Stimulated activated naive CD8-positive, alpha-beta T cell treated with anti-CD3 and anti-CD28 coated beads, Interleukin-15, amount 100 ng/mL, for 72 hours (primary cell): ENCODE measurements at regions not wholly inside any gene's neighbourhood (a gene's known extent, or its start where the extent isn't known, plus 50 kb on each side); places are given as distances from the start of the nearest gene placed in this dataset.

Experiments used
- ATAC-seq: fragments of 150-1000 bp; cut with Tn5 transposase; 2 replicates; pipeline ENCODE4 v1.10.0; 2021; ENCODE audit warnings: mild to moderate bottlenecking, moderate library complexity
- DNase-seq, 2 donors: peaks; one replicate each; pipeline ENCODE4 v3.0.0; 2021 to 2022
- H3K27ac Mint-ChIP-seq, 2 donors: one replicate each; pipeline ENCODE4 v1.8.0; 2022; ENCODE audit warnings: mild to moderate bottlenecking in 2 of 2, mixed read lengths in 2 of 2, moderate library complexity in 2 of 2
- H3K27me3 Mint-ChIP-seq: one replicate; pipeline ENCODE4 v1.8.0; 2022; ENCODE audit warnings: mixed read lengths
- H3K4me1 Mint-ChIP-seq: one replicate; pipeline ENCODE4 v1.8.0; 2022; ENCODE audit warnings: mild to moderate bottlenecking, mixed read lengths
- H3K4me3 Mint-ChIP-seq, 2 donors: one replicate each; pipeline ENCODE4 v1.8.0; 2022; ENCODE audit warnings: mild to moderate bottlenecking in 2 of 2, mixed read lengths in 2 of 2, moderate library complexity in 1 of 2
- H3K9me3 Mint-ChIP-seq, 2 donors: one replicate each; pipeline ENCODE4 v1.8.0; 2022; ENCODE audit warnings: mixed read lengths in 2 of 2

- Mint-ChIP-seq H3K27me3 (peaks cover 36% of the 10 kb centered on the region), H3K4me1 (no peaks in the 10 kb centered on the region), H3K4me3 (no peak overlapping the region), H3K27ac (no peak overlapping the region), H3K9me3 (peaks cover 0 to 6% of the 10 kb centered on the region in 2 donors)
- DNase-seq (no peak), ATAC-seq (no peak)
Measured at GRCh38 chr11:45538939-45539338, 126.5 kb downstream of the CHST1 start.

- Mint-ChIP-seq H3K4me1 (no peaks in the 10 kb centered on the region), H3K4me3 (no peak overlapping the region), H3K27me3 (peaks cover 36% of the 10 kb centered on the region), H3K27ac (no peak overlapping the region), H3K9me3 (peaks cover 0 to 6% of the 10 kb centered on the region in 2 donors)
- ATAC-seq = no peak
- DNase-seq = no peak
Measured at GRCh38 chr11:45538363-45538762, 127.1 kb downstream of the CHST1 start.

GRCh38 chr11:45537614-45538013 is 127.8 kb downstream of the CHST1 start:
- Mint-ChIP-seq H3K9me3 (no peaks in the 10 kb centered on the region), H3K27ac (no peak overlapping the region), H3K27me3 (peaks cover 41% of the 10 kb centered on the region), H3K4me3 (no peak overlapping the region), H3K4me1 (no peaks in the 10 kb centered on the region)
- DNase-seq (no peak), ATAC-seq (no peak)

GRCh38 chr11:45535033-45535432 is 130.4 kb downstream of the CHST1 start:
- no peak for ATAC-seq
- Mint-ChIP-seq H3K27ac (peak overlapping the region in 1 of 2 donors; percentile 61), H3K4me3 (no peak overlapping the region), H3K9me3 (no peaks in the 10 kb centered on the region), H3K4me1 (no peaks in the 10 kb centered on the region), H3K27me3 (peaks cover 48% of the 10 kb centered on the region)
- DNase-seq = no peak

- Mint-ChIP-seq H3K27ac (no peak overlapping the region), H3K9me3 (no peaks in the 10 kb centered on the region), H3K4me1 (no peaks in the 10 kb centered on the region), H3K4me3 (no peak overlapping the region), H3K27me3 (peaks cover 48% of the 10 kb centered on the region)
- no peak for DNase-seq
- no peak for ATAC-seq
Measured at GRCh38 chr11:45534132-45534531, 131.3 kb downstream of the CHST1 start.

- no peak for ATAC-seq
- no peak overlapping the region for H3K4me3 Mint-ChIP-seq
Measured at GRCh38 chr11:45532546-45532945, 132.9 kb downstream of the CHST1 start.

GRCh38 chr11:45530776-45531175 is 134.6 kb downstream of the CHST1 start:
- Mint-ChIP-seq H3K9me3 (no peaks in the 10 kb centered on the region), H3K4me3 (no peak overlapping the region), H3K27ac (no peak overlapping the region), H3K27me3 (peaks cover 22% of the 10 kb centered on the region), H3K4me1 (peaks cover 8% of the 10 kb centered on the region)
- DNase-seq = no peak
- no peak for ATAC-seq

More at GRCh38 chr11:45532546-45532945, 132.9 kb downstream of the CHST1 start:
- Mint-ChIP-seq H3K27ac (peak overlapping the region; percentile 73 to 74), H3K4me1 (peaks cover 8% of the 10 kb centered on the region), H3K9me3 (no peaks in the 10 kb centered on the region), H3K27me3 (peaks cover 40% of the 10 kb centered on the region)
- DNase-seq = no peak

GRCh38 chr11:45530111-45530510 is 135.3 kb downstream of the CHST1 start:
- peaks cover 16% of the 10 kb centered on the region for H3K27me3 Mint-ChIP-seq
- no peak overlapping the region for H3K27ac Mint-ChIP-seq
- H3K4me3 Mint-ChIP-seq = no peak overlapping the region
- no peaks in the 10 kb centered on the region for H3K9me3 Mint-ChIP-seq
- DNase-seq (no peak), ATAC-seq (no peak)
- peaks cover 8% of the 10 kb centered on the region for H3K4me1 Mint-ChIP-seq

- H3K27ac Mint-ChIP-seq = peak overlapping the region; percentile 28 to 55
- DNase-seq = no peak
- no peak overlapping the region for H3K4me3 Mint-ChIP-seq
- peaks cover 8% of the 10 kb centered on the region for H3K4me1 Mint-ChIP-seq
- H3K9me3 Mint-ChIP-seq = peaks cover 4 to 15% of the 10 kb centered on the region in 2 donors
- H3K27me3 Mint-ChIP-seq = peaks cover 12% of the 10 kb centered on the region
- ATAC-seq = no peak
Measured at GRCh38 chr11:45528435-45528834, 137.0 kb downstream of the CHST1 start.

GRCh38 chr11:45527898-45528297 is 137.5 kb downstream of the CHST1 start:
- DNase-seq (peak in 1 of 2 donors; percentile 12), ATAC-seq (peak; percentile 74)
- Mint-ChIP-seq H3K9me3 (peaks cover 4 to 16% of the 10 kb centered on the region in 2 donors), H3K27ac (peak overlapping the region; percentile 28 to 55), H3K4me3 (no peak overlapping the region), H3K4me1 (peaks cover 8% of the 10 kb centered on the region), H3K27me3 (peaks cover 9% of the 10 kb centered on the region)

- Mint-ChIP-seq H3K9me3 (peaks cover 4 to 24% of the 10 kb centered on the region in 2 donors), H3K4me1 (peaks cover 8% of the 10 kb centered on the region), H3K27ac (no peak overlapping the region), H3K4me3 (no peak overlapping the region), H3K27me3 (no peaks in the 10 kb centered on the region)
- DNase-seq = no peak
- ATAC-seq = no peak
Measured at GRCh38 chr11:45525393-45525792, 140.0 kb downstream of the CHST1 start.

- ATAC-seq = no peak
- no peaks in the 10 kb centered on the region for H3K27me3 Mint-ChIP-seq
- peaks cover 4 to 24% of the 10 kb centered on the region in 2 donors for H3K9me3 Mint-ChIP-seq
- H3K27ac Mint-ChIP-seq = peak overlapping the region in 1 of 2 donors; percentile 21
- no peak for DNase-seq
- H3K4me3 Mint-ChIP-seq = no peak overlapping the region
- H3K4me1 Mint-ChIP-seq = peaks cover 8% of the 10 kb centered on the region
Measured at GRCh38 chr11:45523760-45524159, 141.7 kb downstream of the CHST1 start.

- no peak for DNase-seq
- Mint-ChIP-seq H3K4me3 (no peak overlapping the region), H3K27ac (no peak overlapping the region), H3K9me3 (peaks cover 0 to 13% of the 10 kb centered on the region in 2 donors), H3K4me1 (no peaks in the 10 kb centered on the region), H3K27me3 (no peaks in the 10 kb centered on the region)
- ATAC-seq = no peak
Measured at GRCh38 chr11:45518833-45519535, 146.4 kb downstream of the CHST1 start.

- DNase-seq (no peak), ATAC-seq (no peak)
- H3K4me3 Mint-ChIP-seq = no peak overlapping the region
- peak overlapping the region in 1 of 2 donors; percentile 55 for H3K27ac Mint-ChIP-seq
- H3K4me1 Mint-ChIP-seq = no peaks in the 10 kb centered on the region
- peaks cover 0 to 9% of the 10 kb centered on the region in 2 donors for H3K9me3 Mint-ChIP-seq
- H3K27me3 Mint-ChIP-seq = no peaks in the 10 kb centered on the region
Measured at GRCh38 chr11:45518141-45518832, 147.1 kb downstream of the CHST1 start.

GRCh38 chr11:45517171-45517770 is 148.2 kb downstream of the CHST1 start:
- ATAC-seq (no peak), DNase-seq (no peak)
- Mint-ChIP-seq H3K9me3 (peaks cover 0 to 2% of the 10 kb centered on the region in 2 donors), H3K27me3 (no peaks in the 10 kb centered on the region), H3K4me1 (no peaks in the 10 kb centered on the region), H3K27ac (peak overlapping the region in 1 of 2 donors; percentile 36), H3K4me3 (no peak overlapping the region)

GRCh38 chr11:45513821-45514340 is 151.5 kb downstream of the CHST1 start:
- Mint-ChIP-seq H3K4me3 (no peak overlapping the region), H3K4me1 (no peaks in the 10 kb centered on the region), H3K9me3 (no peaks in the 10 kb centered on the region), H3K27me3 (no peaks in the 10 kb centered on the region), H3K27ac (no peak overlapping the region)
- DNase-seq (no peak), ATAC-seq (no peak)
